ENCODE measurements at regions not wholly inside any gene's neighbourhood (a gene's known extent, or its start where the extent isn't known, plus 50 kb on each side); places are given as distances from the start of the nearest gene placed in this dataset.

DNA sequence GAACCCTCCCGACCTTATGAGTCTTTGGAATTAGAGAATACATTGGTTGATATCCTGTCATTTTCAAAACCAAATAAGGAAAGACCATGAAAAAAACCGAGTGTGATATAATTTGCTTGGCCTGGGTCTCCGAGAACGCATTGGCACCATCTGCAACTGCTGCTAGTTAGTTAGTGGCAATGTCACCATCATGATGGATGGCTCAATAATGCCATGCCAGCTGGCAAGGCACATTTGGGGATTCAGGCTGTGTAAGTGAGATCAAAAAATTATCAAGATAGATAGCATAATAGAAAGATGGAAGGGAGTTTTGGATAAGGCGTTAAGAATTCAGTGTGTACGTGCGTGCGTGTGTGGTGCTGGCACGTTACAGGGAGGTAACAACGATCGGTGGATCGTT is 134.7 kb upstream of the TCERG1L start:
- no peak for DNase-seq

DNA sequence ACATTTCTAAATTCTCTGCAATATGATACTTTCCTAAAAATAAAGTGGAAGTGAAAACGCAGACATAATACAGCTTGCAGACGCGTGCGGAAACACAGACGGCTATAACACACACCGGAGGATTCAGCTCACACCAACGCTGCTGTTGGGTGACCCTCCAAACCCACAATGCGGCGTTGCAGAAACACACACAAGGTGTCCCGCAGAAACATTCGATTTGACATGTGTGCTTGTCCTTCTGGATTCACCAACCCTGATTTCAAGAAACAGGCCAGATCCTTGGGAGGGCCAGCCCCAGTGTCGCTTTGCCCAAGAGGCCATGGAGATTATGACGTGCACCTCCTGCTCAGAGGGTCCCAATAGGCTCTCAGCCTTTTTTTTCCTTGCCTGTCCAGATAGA is 136.7 kb upstream of the TCERG1L start:
- no peak for DNase-seq

DNA sequence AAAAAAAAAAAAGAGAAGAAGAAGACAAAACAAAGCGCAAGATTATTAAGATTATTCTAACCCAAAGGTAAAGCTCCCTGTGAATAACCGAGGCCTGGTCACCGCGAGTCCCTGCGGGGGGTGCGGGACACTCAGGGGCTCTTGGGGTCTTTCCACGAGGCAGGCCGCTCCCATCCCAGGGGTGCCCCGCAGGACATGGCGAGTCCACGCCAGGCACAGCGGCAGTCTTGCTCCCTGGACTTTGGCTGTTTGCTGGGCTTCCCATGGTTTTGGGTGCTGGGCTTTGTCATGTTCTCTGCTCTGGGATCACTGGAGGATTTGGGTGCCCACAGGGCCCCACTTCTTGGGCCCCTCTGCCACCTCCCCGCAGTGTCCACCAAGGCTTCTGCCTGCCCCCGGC is 137.4 kb upstream of the TCERG1L start:
- no peak for DNase-seq

DNA sequence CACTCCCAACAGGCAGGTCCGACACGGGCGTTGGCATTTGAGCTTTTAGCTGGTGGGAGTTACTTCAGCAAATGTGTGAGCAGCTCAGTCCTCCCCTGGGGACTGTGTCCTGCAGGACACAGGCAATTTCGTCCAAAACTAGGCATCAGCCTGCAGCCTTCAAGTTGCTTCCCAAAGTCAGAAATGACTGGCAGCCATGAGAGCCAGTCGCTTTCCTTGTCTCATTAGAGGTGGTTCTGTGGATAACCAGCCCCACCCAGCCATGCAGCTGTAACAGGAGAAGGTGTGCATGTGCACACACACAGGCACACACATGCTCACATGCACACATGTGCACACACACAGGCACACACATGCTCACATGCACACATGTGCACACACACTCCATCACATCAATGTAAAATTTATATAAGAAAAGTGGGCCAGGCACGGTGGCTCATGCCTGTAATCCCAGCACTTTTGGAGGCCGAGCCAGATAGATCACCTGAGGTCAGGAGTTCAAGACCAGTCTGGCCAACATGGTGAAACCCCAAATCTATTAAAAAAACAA is 138.8 kb upstream of the TCERG1L start:
- no peak for DNase-seq

DNA sequence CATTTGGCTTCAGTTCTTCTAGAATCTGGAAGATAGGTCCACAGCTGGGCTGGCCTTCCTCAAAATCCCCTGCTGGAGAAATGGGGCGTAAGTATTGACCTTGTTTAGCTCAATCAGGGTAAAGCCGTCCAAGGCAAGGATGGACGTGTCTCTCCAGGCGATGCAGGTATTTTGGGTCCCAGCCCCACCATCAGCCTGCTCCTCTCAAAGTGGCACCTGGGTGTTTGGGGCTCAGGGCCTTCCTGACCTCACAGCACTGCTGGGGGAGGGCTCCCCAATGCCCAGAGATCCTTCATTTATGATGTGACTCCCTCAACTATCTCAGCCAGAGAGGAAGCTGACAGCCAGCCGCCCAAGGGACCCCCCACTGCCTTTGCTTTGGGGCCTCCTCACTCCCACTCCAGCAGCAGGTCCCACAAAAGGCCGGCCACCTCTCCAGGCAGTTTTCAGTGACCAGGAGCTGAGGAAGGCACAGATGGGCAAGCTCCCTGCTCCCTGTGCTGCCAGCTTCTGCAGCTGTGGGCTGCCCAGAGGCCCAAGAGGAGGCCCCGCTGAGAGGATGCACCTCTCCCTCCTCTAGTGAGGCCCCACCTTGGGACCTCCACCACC is 140.0 kb upstream of the TCERG1L start:
- no peak for DNase-seq

DNA sequence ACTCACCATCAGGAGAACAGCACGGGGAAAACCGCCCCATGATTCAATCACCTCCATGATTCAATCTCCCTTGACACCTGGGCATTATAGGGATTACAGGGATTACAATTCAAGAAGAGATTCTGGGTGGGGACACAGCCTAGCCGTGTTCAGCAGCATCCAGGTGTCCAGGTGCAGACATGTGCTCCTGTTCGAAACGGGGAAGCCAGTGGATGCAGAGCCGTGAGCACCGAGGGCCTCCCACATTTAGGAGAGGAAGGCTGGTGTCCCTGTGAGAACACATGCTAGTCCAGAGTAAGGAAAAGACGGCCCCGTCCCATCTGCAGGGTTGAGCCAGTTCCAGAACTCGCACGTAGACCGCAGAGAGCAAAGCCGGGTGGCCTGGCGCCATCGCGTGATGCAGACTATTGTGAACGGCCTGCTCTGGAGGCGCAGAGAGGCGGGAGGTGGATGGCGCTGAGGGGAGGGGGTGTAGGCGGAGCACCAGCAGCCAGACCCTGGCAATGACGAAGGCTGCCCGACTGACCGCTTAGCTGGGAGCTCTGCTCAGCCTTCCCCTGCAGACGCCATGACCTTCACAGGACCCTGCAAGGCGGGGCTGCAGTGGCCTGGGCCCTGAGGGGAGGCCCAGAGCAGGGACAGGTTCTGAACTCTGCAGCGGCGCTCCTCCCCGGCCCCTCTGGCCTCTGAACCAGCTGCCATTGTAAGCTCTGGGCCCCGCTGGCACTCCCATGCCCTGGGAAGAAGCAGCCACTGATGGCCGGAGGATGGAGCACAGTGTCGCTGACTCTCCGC is 141.6 kb upstream of the TCERG1L start:
- DNase-seq = no peak

DNA sequence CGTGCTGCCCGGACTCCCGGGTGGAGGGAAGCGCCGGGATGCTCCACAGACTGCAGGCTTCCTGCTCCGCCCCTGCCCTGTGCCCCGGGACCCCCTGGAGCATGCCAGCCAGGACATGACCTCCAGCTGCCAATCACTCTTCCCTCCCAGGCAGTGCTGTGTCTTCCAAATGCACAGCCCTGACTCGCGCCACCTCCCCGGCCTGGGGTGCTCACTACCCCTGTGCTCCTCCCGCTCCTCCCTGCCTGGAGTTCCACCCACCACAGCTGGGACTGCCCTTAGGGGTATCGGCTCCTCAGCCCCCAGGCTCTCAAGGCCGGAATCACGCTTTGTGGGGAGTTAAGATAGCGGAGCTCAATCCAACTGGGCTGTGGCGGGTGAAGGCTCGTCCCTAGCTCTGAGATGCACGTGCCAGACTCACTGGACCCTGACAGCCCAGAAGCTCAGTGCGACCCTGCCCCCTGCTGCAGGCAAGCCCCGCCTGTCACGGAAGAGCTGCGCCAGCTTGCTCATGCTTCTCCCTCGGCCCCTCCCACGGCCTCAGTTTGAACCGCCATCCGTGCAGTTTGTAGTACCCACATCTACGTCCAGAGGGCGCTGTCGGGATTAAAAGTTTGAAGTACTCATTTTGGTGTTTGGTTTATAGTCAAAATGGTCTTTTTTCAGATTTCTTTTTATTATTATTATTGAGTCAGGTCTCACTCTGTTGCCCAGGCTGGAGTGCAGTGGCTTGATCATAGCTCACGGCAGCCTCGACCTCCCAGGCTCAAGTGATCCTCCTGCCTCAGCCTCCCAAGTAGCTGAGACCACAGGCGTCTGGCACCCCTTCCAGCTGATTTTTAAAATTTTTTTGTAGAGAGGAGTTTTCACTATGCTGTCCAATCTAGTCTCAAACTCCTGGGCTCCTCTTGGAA is 142.5 kb upstream of the TCERG1L start:
- DNase-seq = peak; percentile 46 to 60

DNA sequence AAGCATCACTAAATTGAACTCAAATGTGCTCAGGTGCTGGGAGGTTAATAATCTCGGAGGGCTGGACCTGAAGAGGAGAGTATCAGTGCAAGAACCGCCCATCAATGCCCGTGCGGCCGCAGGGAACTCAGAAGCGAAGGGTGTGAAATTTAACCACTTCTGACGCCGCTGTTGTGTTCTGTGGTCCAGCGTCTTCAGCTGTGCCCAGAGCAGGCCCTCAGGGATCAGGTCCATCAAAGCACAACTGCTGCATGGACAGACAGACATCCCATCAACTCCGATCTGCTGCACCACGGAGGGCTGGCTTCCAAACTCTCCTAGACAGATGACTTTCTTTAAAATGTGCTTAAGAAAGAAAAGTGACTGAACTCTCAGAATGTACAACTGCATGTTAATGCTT is 144.9 kb upstream of the TCERG1L start:
- DNase-seq = no peak

DNA sequence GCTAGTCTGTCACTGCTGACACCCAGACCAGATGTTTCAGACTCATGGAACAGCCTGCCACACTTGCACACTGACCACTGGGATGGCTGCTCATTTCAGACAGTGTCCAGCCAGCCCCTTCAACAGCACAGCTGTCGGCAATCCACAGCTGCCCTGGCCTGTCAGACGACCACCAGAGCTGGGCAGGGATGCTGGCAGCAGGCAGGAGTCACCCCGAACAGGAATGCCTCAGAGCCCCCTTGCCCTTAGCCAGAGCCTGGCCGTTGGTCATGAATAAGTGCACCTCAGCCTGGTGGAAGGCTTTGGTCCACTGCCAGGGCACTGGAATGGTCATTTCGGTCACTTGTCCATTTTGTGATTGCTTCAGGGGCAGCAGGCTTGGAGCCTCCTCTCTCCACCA is 149.6 kb upstream of the TCERG1L start:
- DNase-seq = no peak

DNA sequence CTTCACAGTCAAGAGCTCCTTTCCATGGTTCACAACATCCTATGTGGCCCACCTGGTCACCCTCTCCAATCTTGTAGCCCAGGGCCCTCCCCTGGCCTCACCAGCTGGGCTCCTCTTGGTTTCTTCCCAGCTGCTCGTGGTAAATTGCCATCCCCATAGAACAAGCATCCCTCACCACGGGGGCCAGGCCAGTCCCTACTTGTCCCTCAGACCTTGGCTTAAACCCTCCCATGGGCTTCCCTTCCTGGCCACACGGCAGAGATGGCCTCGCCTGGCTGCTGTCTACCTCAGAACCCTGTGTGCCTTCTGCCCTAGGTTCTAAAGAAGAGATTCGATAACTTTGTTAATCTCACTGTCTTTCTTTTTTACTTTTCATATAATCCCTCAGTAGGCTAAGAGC is 153.3 kb upstream of the TCERG1L start:
- DNase-seq = no peak

DNA sequence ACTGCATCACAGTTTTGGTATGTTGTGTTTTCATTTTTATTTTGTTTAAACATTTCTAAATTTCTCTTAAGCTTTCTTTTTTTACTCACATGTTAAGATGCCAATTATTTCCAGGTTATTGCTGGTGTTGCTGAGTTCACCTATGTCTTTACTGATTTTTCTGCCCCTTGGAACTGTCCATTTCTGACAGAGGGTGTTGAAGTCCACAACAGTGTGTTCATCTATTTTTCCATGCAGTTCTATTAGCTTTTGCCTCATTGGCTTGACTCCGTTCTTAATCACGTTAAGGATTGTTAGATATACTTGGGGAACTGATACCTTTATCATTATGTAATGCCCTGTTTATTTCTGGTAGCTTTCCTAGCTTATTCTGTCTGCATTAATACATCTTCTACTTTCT is 158.0 kb upstream of the TCERG1L start:
- no peak for DNase-seq

DNA sequence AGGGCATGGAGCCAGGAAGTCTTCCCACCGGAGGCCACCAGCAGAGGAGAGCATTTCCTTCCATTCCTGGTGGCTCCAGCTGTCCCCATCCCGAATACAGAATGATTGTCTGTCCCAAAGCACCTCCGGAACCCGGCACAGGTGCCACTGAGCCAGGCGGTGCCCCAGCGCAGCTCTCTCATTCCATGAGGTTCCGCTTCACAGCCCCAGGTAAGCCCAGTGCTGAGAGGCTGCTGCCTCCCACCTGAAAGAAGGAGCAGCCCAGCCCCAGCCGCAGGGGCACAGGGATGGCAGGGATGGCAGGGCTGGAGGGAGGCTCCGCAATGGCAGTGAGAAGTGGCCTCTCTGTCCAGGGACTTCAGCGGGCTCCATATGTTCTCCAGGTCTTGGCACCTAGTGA is 162.1 kb upstream of the TCERG1L start:
- no peak for DNase-seq

DNA sequence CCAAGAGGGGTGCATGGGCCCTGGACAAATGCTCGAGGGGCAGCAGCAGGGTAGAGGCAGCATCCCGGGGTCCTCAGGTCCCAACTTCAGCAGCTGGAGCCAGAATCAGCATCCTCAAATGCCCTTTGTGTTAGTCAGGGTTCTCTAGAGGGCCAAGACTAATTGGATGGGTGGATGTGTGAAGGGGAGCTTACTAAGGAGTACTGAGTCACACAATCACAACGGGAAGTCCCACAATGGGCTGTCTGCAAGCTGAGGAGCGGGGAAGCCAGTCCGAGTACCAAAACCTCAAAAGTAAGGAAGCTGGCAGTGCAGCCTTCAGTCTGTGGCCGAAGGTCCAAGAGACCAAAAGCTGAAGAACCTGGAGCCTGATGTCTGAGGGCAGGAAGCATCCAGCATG is 162.9 kb upstream of the TCERG1L start:
- no peak for DNase-seq

DNA sequence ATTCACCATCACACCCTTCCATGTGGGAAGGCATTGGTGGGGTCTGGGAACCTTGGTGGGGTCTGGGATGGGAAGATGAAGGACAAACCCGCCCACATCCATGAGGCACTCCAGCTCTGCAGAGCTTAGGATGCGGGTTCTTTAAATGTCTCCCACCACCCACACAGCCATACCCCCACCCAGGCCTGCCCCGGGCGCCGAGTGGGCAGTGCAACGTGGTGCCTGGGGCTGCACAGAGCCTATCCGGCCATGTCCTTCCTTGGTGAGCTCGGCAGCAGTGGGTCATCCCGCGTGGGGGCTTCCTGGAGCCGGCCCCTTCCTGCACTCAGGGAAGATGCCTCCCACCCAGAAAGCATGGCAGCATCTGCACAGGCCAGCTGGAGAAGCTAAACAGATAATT is 163.5 kb upstream of the TCERG1L start:
- DNase-seq = no peak

DNA sequence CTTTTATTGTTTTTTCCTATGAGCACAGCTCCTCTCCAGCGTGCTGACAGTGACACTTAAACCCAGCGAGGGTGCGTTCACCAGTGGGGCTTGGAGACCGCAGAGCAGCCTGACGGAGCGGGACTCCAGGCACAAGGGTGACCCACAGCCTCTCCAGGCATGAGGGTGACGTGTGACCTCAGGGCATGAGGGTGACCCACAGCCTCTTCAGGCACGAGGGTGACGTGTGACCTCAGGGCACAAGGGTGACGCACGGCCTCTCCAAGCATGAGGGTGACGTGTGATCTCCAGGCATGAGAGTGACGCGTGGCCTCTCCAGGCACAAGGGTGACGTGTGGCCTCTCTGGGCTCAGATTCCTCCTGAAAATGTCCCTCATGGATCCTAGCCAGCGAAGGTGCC is 164.3 kb upstream of the TCERG1L start:
- no peak for DNase-seq

DNA sequence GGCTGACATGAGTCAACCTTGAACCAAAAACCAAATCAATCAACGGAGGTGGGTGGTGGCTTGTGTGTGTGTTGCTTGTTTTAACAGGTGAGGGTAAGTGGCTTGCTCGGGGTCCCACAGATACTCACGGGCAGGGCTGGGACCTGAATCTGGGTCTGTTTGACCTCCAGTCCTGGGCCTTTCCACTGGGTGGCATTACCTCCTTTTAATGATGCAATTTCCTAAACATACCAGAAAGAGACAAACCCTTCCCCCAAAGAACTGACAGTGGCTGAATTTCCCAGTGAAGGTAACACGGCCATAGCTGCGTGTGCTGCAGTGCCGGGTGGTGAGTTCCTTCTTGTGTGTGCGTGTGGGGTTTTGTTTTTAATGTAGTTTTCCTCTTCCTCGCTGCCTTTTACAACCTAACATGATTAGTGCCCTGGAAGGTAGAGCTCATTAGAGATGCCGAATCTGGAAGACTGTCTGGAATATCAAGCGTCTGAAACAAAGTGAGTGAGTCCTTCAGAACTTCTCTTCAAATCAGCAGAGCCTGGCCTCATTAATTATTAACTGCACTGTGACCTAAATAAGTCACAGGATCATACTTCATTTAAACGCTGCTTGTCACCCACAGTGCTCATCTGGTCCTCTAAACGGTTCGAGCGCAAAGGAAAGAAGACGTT is 166.1 kb upstream of the TCERG1L start:
- no peak for DNase-seq

DNA sequence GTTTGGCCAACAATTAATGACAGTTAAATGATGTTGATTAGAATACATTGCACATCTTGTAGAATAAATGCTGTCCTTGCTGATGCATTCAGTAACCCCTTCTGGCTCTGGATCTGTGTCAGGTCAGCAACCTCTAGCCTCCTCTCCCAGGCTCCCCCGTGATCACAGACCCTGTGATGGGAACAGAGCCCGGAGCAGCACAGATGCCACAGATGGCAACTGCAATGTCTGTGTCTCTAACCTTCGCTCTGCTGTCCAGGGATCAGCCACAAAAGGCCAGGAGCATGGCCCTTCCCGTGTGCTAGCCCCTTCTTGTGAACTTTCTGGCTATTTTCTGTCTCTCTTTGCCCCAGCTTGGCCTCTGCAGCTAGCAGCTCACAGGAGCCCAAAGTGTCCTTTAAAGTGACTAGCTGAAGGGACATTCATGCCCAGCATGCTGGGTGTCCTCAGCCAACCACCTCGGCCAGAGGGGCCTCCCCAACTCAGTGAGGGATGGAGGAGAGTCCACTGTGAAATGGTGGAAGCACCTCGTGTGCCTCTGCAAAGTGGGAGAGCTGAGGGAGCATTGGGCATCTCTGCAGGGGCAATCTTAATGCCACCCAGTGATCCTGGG is 167.0 kb upstream of the TCERG1L start:
- DNase-seq = no peak

DNA sequence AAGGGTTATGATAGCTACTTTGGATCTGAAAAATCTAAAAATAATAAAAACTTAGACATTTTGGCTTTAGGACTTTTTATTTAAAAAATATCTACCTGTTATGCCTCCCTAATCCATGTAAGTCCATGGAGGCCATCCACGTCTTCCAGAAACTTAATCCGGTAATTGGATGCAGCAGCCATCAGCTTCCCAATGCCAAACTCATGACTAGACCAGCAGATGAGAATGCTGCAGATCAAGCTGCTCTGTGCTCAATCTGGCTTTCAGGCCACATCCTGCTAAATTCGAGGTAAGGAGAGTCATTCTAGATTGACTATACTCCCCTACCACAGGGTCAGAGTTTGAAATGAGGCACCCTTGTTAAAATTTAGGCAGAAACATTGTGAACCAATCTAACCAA is 168.5 kb upstream of the TCERG1L start:
- no peak for DNase-seq

DNA sequence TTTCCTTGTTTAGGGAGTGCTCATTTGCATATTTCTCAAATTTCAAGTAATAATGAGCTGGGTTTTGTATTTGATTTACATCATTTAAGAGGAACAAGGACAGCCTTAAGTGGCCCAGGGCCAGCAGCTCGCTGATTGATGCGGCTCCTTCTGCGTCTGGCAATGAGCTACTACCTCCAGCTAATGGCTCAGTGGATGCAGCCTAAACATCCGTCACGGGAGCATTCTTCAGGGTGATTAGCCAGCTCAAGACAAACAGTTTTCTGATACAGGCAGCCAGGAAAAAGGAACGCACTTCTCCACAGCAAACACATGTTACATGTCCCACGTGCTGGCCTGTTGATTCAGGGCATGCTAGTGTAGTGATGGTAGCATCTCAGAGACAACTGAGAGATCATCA is 169.3 kb upstream of the TCERG1L start:
- no peak for DNase-seq

DNA sequence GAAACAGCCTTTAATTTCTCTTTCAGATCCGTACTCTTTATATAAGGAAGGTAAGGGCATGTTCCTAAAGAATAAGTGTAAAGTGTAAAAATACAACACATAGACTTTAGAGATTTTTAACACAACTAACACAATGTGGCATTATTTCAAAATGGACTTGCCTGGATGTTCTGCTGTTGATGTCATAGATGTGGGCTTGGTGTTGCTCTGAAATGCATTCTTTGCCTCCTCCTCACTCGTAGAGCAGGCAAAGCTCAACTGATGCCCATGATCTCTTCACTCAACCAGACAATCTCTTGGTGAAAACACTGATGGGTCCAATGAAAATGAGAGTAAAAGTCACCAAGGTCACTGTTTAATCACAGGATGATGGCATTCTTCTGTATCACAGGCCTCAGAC is 174.2 kb upstream of the TCERG1L start:
- DNase-seq = no peak

DNA sequence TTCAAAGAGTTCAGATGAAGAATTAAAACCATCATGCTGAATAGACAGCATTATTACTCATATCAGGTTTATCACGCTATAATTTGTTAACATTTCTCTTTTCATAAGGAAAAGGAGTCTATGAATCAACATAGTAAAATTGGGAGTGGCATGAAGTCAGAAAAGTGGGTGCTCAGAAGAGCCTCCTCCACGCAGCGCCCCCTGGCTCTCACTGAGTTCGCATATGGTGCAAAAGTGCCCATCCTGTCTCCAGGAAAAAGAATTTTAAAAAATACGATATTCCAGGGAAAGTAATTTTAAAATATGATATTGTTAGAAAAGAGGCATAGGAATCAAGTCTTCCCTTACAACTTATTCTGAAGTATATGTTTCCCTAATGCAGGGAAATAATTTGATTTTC is 176.3 kb upstream of the TCERG1L start:
- no peak for DNase-seq

DNA sequence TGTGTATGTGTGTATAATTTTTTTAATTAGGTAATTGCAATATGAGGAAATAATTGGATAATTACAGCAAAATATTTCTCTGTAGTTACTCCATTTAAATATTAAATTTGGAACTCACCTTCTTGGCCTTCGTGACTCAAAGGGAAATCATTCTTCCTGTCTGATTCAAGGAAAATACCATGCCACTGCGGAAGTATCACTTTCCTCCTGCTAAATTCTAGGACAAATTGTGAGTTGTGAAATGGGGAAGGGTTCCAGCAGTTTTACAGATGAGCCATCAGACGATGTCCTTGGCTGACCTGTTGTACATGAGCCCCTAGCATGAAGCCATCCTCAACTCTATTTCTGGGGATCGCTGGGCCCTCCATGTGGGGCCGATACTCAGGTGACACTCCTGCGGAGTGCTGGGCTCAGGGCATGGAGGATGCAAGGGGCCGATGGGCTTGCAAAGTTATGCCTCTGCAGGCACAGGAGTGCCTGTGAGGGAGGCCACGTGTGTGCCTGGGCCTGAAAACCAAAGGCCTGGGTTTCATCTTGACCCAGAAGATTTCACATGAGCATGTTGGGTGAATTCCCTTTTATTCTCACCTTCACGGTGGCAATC is 179.6 kb upstream of the TCERG1L start:
- no peak for DNase-seq
